Fibroblast of upper back skin (primary cell): ENCODE measurements at regions not wholly inside any gene's neighbourhood (a gene's known extent, or its start where the extent isn't known, plus 50 kb on each side); places are given as distances from the start of the nearest gene placed in this dataset.
"Not testable (repeated sequence)": the region's sequence is repeated elsewhere in the genome, so short reads cannot be mapped to it uniquely, and the experiment has no call there.

Experiments used
- DNase-seq: peaks from one replicate; pipeline ENCODE4 v3.0.0-alpha.2; 2013

- DNase-seq, result peak; percentile 78
Observed at GRCh38 chr20:52004715-52005114, 186.9 kb downstream of the ZFP64 start.

GRCh38 chr20:52004018-52004417, 187.6 kb downstream of the ZFP64 start:
- DNase-seq, result no peak

- DNase-seq, result no peak
Observed at GRCh38 chr20:52003415-52003814, 188.2 kb downstream of the ZFP64 start.

GRCh38 chr20:52001999-52002666, 189.4 kb downstream of the ZFP64 start:
- DNase-seq, result peak; percentile 54

- DNase-seq, result not testable (repeated sequence)
Observed at GRCh38 chr20:51997281-51997936, 194.2 kb downstream of the ZFP64 start.

GRCh38 chr20:51995551-51995951, 193.2 kb upstream of the SALL4 start:
- DNase-seq, result peak; percentile 75

- peak; percentile 75 for DNase-seq
Observed at GRCh38 chr20:51994751-51995417, 192.6 kb upstream of the SALL4 start.

- DNase-seq, result no peak
Observed at GRCh38 chr20:51987812-51988211, 185.5 kb upstream of the SALL4 start.

- DNase-seq, result peak; percentile 98
Observed at GRCh38 chr20:51985013-51985415, 182.7 kb upstream of the SALL4 start.

GRCh38 chr20:51980277-51980676, 178.0 kb upstream of the SALL4 start:
- DNase-seq, result no peak

- peak; percentile 64 for DNase-seq
Observed at GRCh38 chr20:51979226-51979625, 176.9 kb upstream of the SALL4 start.

- DNase-seq, result no peak
Observed at GRCh38 chr20:51978070-51978501, 175.8 kb upstream of the SALL4 start.

GRCh38 chr20:51972056-51972455, 169.7 kb upstream of the SALL4 start:
- DNase-seq, result no peak

- no peak for DNase-seq
Observed at GRCh38 chr20:51970858-51971257, 168.5 kb upstream of the SALL4 start.

- no peak for DNase-seq
Observed at GRCh38 chr20:51969191-51969590, 166.9 kb upstream of the SALL4 start.

- no peak for DNase-seq
Observed at GRCh38 chr20:51968151-51968550, 165.8 kb upstream of the SALL4 start.

- peak; percentile 74 for DNase-seq
Observed at GRCh38 chr20:51966296-51966971, 164.1 kb upstream of the SALL4 start.

- DNase-seq, result no peak
Observed at GRCh38 chr20:51961964-51962761, 159.8 kb upstream of the SALL4 start.

GRCh38 chr20:51960047-51960675, 157.8 kb upstream of the SALL4 start:
- DNase-seq, result no peak

GRCh38 chr20:51959066-51959542, 156.8 kb upstream of the SALL4 start:
- DNase-seq, result no peak

GRCh38 chr20:51958099-51959065, 156.1 kb upstream of the SALL4 start:
- peak; percentile 82 for DNase-seq
